Lower lobe of right lung (tissue), 2 donors: ENCODE measurements at regions not wholly inside any gene's neighbourhood (a gene's known extent, or its start where the extent isn't known, plus 50 kb on each side); places are given as distances from the start of the nearest gene placed in this dataset.
A peak's percentile ranks its signal among the peaks of the same experiment; 100 is the strongest.

Source experiments
- ATAC-seq, 2 donors: fragments of 200-7000 bp; cut with Tn5 transposase; one replicate each; pipeline ENCODE4 v1.9.1; 2020 to 2022; ENCODE audit warnings: mild to moderate bottlenecking in 2 of 2, moderate library complexity in 2 of 2
- DNase-seq: peaks from one replicate; pipeline ENCODE4 v3.0.0-alpha.2; 2020
- H3K27ac ChIP-seq: fragments of 200-600 bp; one replicate; pipeline ENCODE4 v1.8.0; 2022
- H3K27me3 ChIP-seq: fragments of 200-600 bp; one replicate; pipeline ENCODE4 v1.8.0; 2022; ENCODE audit warnings: low read depth
- H3K36me3 ChIP-seq: fragments of 200-600 bp; one replicate; pipeline ENCODE4 v1.8.0; 2022; ENCODE audit warnings: mild to moderate bottlenecking
- H3K4me1 ChIP-seq: fragments of 200-600 bp; one replicate; pipeline ENCODE4 v1.8.0; 2022
- H3K4me3 ChIP-seq: fragments of 200-600 bp; one replicate; pipeline ENCODE4 v1.8.0; 2022; ENCODE audit warnings: mild to moderate bottlenecking
- H3K9me3 ChIP-seq: fragments of 200-600 bp; one replicate; pipeline ENCODE4 v1.8.0; 2022
- intact Hi-C: fragments of 100-400 bp; cut with DNase I; formaldehyde crosslinking; loops from one replicate; pipeline ENCODE4 v1.11.0; 2022
- TF ChIP-seq, protein P1 (sequence below): fragments of 200-600 bp; IDR thresholded peaks from one replicate; pipeline ENCODE4 v1.8.0; 2022; ENCODE audit warnings: antibody characterized with exemption, mild to moderate bottlenecking
- donor health status: DM: no; HTN: yes; CAD: no; lungs with severe emphysema.

DNA sequence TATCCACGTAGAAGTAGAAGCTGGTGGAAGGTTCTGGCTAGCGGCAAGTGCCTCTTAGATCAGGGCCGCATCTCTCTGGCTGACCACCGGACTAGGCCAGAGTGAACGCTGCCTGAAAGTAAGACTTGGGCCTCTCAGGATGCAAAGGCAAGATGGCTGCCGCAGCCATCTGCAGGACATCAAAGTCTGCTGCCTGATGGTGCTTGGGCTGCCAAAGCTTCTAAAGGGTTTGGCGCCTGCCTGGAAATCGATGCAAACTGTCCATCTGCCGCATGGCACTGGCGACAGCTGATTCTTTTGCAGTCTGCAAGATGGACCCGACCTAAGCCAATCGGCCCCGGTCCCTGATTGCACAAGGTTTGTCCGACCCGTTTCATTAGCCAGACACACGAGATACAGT lies 196.7 kb upstream of the TBC1D5 start:
- TF ChIP-seq, protein P1, sequence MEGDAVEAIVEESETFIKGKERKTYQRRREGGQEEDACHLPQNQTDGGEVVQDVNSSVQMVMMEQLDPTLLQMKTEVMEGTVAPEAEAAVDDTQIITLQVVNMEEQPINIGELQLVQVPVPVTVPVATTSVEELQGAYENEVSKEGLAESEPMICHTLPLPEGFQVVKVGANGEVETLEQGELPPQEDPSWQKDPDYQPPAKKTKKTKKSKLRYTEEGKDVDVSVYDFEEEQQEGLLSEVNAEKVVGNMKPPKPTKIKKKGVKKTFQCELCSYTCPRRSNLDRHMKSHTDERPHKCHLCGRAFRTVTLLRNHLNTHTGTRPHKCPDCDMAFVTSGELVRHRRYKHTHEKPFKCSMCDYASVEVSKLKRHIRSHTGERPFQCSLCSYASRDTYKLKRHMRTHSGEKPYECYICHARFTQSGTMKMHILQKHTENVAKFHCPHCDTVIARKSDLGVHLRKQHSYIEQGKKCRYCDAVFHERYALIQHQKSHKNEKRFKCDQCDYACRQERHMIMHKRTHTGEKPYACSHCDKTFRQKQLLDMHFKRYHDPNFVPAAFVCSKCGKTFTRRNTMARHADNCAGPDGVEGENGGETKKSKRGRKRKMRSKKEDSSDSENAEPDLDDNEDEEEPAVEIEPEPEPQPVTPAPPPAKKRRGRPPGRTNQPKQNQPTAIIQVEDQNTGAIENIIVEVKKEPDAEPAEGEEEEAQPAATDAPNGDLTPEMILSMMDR: no peak
- Histone ChIP-seq H3K27me3 (no peaks in the 10 kb centered on the region), H3K4me3 (no peak overlapping the region), H3K27ac (no peak overlapping the region), H3K4me1 (no peaks in the 10 kb centered on the region), H3K9me3 (no peaks in the 10 kb centered on the region), H3K36me3 (no peaks in the 10 kb centered on the region)
- ATAC-seq (no peak), DNase-seq (peak; percentile 41)
- intact Hi-C loops: no loop called here

DNA sequence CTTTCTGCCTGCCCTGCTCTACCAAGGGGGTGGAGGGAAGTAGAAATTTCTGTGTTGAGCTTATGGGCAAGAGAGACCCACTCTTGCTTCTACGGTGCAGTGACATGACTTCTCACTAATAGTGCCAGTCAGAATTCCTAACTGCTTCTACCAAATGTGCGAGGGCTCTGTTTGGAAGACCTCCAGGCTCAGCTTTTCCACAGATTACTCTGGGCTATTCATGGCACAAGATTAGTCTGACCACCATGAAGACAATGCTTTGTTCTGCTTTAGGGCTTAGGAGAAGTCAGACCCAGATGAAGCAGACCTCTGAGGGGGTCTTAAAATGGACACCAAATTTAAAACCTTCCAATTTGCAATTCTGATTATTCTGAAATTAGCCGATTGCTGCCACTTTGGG lies 195.9 kb upstream of the TBC1D5 start:
- ATAC-seq: no peak
- intact Hi-C loops: no loop called here

DNA sequence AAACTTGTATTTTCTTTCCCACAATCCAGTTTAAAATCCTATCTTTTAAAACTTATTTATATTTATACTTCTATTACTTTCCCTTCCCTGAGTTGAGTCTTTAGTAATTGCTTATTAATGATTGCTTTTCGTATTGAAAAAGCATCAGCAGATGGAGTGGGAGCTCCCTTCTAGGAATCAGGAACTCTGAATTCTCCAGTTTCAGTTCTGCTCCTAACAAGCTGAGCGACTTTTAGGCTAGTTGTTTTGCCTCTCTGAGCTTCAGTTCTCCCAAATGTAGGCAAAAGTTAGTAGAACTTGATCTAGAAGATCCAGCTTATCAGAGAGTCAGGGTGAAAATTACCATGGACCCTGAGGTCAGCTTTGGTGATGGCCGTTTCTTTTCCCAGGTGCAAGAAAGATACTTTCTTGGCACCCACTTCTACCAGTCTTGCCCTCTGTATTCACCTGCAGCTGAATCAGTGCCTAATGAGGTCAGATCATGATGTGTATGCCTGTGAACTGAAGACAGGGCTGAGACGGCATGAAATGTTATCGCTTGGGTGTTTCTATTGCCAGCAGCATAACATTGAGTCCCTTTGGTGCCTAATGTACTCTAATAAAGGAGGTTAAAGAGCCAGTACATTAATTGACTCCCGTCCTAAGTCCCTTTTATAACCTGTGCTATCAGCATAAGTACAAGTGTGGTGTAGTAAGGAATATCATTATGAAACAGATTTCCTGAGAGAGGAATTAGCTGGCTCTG lies 194.5 kb upstream of the TBC1D5 start:
- no peaks in the 10 kb centered on the region for H3K9me3 ChIP-seq
- no peaks in the 10 kb centered on the region for H3K36me3 ChIP-seq
- TF ChIP-seq, protein P1: no peak
- H3K27ac ChIP-seq: no peak overlapping the region
- no peaks in the 10 kb centered on the region for H3K27me3 ChIP-seq
- H3K4me3 ChIP-seq: no peak overlapping the region
- intact Hi-C loops: no loop called here
- ATAC-seq (no peak), DNase-seq (no peak)
- no peaks in the 10 kb centered on the region for H3K4me1 ChIP-seq

More for the DNA sequence above, 195.9 kb upstream of the TBC1D5 start:
- Histone ChIP-seq H3K4me3 (no peak overlapping the region), H3K27ac (no peak overlapping the region), H3K27me3 (no peaks in the 10 kb centered on the region), H3K9me3 (no peaks in the 10 kb centered on the region), H3K36me3 (no peaks in the 10 kb centered on the region), H3K4me1 (no peaks in the 10 kb centered on the region)
- TF ChIP-seq, protein P1: no peak
- DNase-seq: no peak

DNA sequence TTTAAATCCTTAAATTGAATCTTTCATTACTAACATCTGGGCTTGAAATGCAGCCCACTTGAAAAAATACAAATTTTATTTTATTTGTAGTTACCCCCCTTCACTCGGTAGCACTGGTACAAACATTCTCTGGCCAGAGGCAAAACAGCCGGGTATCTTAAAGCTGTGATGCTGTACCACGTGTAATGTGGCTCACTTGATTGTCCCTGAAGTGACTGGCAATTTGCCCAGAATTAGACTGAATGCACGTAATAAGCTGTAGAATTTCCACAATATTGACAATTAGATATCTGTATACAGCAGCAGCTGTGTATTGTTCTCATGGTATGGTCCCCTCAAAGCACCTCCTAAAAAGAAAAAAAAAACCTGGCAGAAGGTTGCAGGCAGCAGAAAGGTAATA lies 192.8 kb upstream of the TBC1D5 start:
- no peak for DNase-seq
- Histone ChIP-seq H3K4me1 (no peaks in the 10 kb centered on the region), H3K9me3 (no peaks in the 10 kb centered on the region), H3K4me3 (no peak overlapping the region), H3K27me3 (no peaks in the 10 kb centered on the region), H3K27ac (no peak overlapping the region), H3K36me3 (no peaks in the 10 kb centered on the region)
- ATAC-seq: no peak
- TF ChIP-seq, protein P1: no peak
- intact Hi-C loops: no loop called here

DNA sequence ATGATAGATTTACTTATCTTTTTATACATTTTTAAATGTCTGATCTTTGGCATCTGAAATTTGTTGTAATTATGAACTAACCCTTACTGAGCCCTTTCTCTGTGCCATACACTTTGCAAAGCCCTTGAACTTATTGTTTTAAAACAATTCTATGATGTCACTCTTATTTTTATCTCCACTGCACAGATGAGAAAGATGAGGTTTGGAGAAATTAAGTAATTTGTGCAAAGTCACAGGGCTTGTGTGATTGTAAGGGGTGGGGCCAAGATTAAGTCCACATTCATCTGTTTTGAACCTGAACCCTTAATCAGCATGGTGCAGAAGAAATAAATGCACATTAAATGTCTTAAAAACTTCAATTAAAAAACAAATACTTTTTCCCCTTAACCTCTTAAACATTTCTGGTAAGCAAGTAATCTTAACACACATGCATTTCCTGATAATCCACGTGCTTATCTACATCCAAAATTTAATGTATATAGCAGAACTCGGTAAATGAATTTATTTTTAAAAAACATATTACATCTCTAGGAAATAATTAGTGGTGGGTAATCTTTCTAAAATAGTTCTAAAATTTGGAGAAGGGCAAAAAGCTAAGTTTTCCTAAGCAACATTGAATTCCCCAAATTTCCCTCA lies 189.8 kb upstream of the TBC1D5 start:
- intact Hi-C loops: no loop called here

More for the DNA sequence above, 189.8 kb upstream of the TBC1D5 start:
- no peaks in the 10 kb centered on the region for H3K9me3 ChIP-seq
- no peaks in the 10 kb centered on the region for H3K4me1 ChIP-seq
- H3K27ac ChIP-seq: no peak overlapping the region
- H3K36me3 ChIP-seq: no peaks in the 10 kb centered on the region
- TF ChIP-seq, protein P1: no peak
- H3K4me3 ChIP-seq: no peak overlapping the region
- ATAC-seq (no peak), DNase-seq (no peak)
- H3K27me3 ChIP-seq: no peaks in the 10 kb centered on the region
